Spleen (tissue), 7 donors: ENCODE measurements at regions not wholly inside any gene's neighbourhood (a gene's known extent, or its start where the extent isn't known, plus 50 kb on each side); places are given as distances from the start of the nearest gene placed in this dataset.

ENCODE experiments used
- CTCF ChIP-seq, 11 experiments: fragments of 200-600 bp in 7 of 11; fragments of 450-650 bp in 4 of 11; sonication (generic) in 4 of 11; IDR thresholded peaks in 8 of 11; conservative IDR thresholded peaks in 3 of 11; 1 replicate in 7 of 11; 2 replicates in 4 of 11; pipeline versions ENCODE4 v1.4.0 to v1.8.0; 2016 to 2021; ENCODE audit warnings: antibody characterized with exemption in 11 of 11, inconsistent platforms in 4 of 11, mild to moderate bottlenecking in 1 of 11
- POLR2AphosphoS5 ChIP-seq, 3 donors: sonication (generic); formaldehyde crosslinking; IDR thresholded peaks; one replicate each; pipeline ENCODE4 v1.5.1; 2017; ENCODE audit warnings: antibody characterized with exemption in 3 of 3
- donor health status: DM: no; HTN: no; CAD: no; lungs with moderate emphysema.
- donor health status: DM: no; HTN: no; CAD: no.
- donor health status: DM: no; HTN: no; CAD: no.

- TF ChIP-seq CTCF (IDR thresholded peaks at IDR 0.05 in 8 of 11, conservative IDR thresholded peaks at IDR 0.05 in 3 of 11) (no peak), POLR2AphosphoS5 (IDR thresholded peaks at IDR 0.05) (no peak)
These were observed 180.3 kb downstream of the EMP1 start for GRCh38 chr12:13376610-13377373.
